IgD-negative memory B cell (primary cell): ENCODE measurements at regions not wholly inside any gene's neighbourhood (a gene's known extent, or its start where the extent isn't known, plus 50 kb on each side); places are given as distances from the start of the nearest gene placed in this dataset.

ENCODE experiments used
- H3K27ac Mint-ChIP-seq, 3 donors: one replicate each; pipeline ENCODE4 v1.8.0; 2020 to 2022; ENCODE audit warnings: mild to moderate bottlenecking in 3 of 3, mixed read lengths in 3 of 3, moderate library complexity in 1 of 3
- H3K27me3 Mint-ChIP-seq: one replicate; pipeline ENCODE4 v1.8.0; 2021; ENCODE audit warnings: mixed read lengths
- H3K36me3 Mint-ChIP-seq: one replicate; pipeline ENCODE4 v1.8.0; 2020; ENCODE audit warnings: mild to moderate bottlenecking, mixed read lengths
- H3K4me1 Mint-ChIP-seq, 3 donors: one replicate each; pipeline ENCODE4 v1.8.0; 2020 to 2022; ENCODE audit warnings: mixed read lengths in 3 of 3, mild to moderate bottlenecking in 1 of 3
- H3K4me3 Mint-ChIP-seq, 4 donors: one replicate each; pipeline ENCODE4 v1.8.0; 2020 to 2022; ENCODE audit warnings: mild to moderate bottlenecking in 4 of 4, mixed read lengths in 4 of 4, moderate library complexity in 3 of 4
- H3K9me3 Mint-ChIP-seq, 3 donors: one replicate each; pipeline ENCODE4 v1.8.0; 2020 to 2021; ENCODE audit warnings: mixed read lengths in 3 of 3, mild to moderate bottlenecking in 1 of 3

- H3K27ac Mint-ChIP-seq, result no peak overlapping the region
- no peaks in the 10 kb centered on the region for H3K4me1 Mint-ChIP-seq
- peaks cover 7% of the 10 kb centered on the region for H3K27me3 Mint-ChIP-seq
- peaks cover 0 to 2% (median 0%) of the 10 kb centered on the region in 3 donors for H3K9me3 Mint-ChIP-seq
- H3K36me3 Mint-ChIP-seq, result no peaks in the 10 kb centered on the region
- no peak overlapping the region for H3K4me3 Mint-ChIP-seq
Observed at GRCh38 chr14:34251662-34252061, 210.4 kb downstream of the SPTSSA start.

- H3K36me3 Mint-ChIP-seq, result no peaks in the 10 kb centered on the region
- H3K4me3 Mint-ChIP-seq, result no peak overlapping the region
- H3K27ac Mint-ChIP-seq, result no peak overlapping the region
- peaks cover 7% of the 10 kb centered on the region for H3K27me3 Mint-ChIP-seq
- H3K9me3 Mint-ChIP-seq, result peaks cover 0 to 2% (median 0%) of the 10 kb centered on the region in 3 donors
- H3K4me1 Mint-ChIP-seq, result no peaks in the 10 kb centered on the region
Observed at GRCh38 chr14:34250959-34251358, 211.1 kb downstream of the SPTSSA start.

- Mint-ChIP-seq H3K4me1 (no peaks in the 10 kb centered on the region), H3K4me3 (no peak overlapping the region), H3K9me3 (peaks cover 0 to 2% (median 2%) of the 10 kb centered on the region in 3 donors), H3K27ac (no peak overlapping the region), H3K36me3 (no peaks in the 10 kb centered on the region), H3K27me3 (peaks cover 4% of the 10 kb centered on the region)
Observed at GRCh38 chr14:34247605-34248004, 214.4 kb downstream of the SPTSSA start.

GRCh38 chr14:34246206-34246605 is 215.8 kb downstream of the SPTSSA start:
- Mint-ChIP-seq H3K4me3 (no peak overlapping the region), H3K27ac (no peak overlapping the region)

DNA sequence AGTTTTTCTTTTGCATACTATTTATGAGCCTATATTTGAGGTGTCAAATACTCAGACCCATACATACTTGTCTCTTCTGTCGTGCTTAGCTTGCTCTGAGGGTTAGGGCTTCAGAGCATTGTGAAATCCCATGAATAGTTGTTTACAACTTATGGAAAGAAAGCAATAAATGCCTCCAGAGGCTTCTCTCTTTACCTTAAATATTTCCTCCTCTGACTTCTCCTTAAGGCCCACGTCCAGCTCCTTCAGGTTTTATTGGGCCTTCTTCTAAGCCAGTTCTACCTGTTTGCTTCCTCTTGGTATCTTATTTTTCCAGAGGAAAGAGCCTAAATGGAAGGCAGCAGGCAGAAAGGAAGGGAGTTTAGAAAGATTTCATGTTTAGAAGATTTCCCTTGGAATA is 218.6 kb downstream of the SPTSSA start:
- no peak overlapping the region for H3K27ac Mint-ChIP-seq
- peaks cover 8% of the 10 kb centered on the region for H3K27me3 Mint-ChIP-seq
- H3K4me1 Mint-ChIP-seq, result no peaks in the 10 kb centered on the region
- no peaks in the 10 kb centered on the region for H3K36me3 Mint-ChIP-seq
- H3K9me3 Mint-ChIP-seq, result peaks cover 0 to 2% (median 0%) of the 10 kb centered on the region in 3 donors
- no peak overlapping the region for H3K4me3 Mint-ChIP-seq

More at GRCh38 chr14:34246206-34246605, 215.8 kb downstream of the SPTSSA start:
- Mint-ChIP-seq H3K9me3 (peaks cover 0 to 2% (median 0%) of the 10 kb centered on the region in 3 donors), H3K36me3 (no peaks in the 10 kb centered on the region), H3K4me1 (no peaks in the 10 kb centered on the region), H3K27me3 (peaks cover 6% of the 10 kb centered on the region)

GRCh38 chr14:34243001-34243400 is 219.0 kb downstream of the SPTSSA start:
- Mint-ChIP-seq H3K27me3 (peaks cover 8% of the 10 kb centered on the region), H3K27ac (no peak overlapping the region), H3K36me3 (no peaks in the 10 kb centered on the region), H3K4me1 (no peaks in the 10 kb centered on the region), H3K4me3 (peak overlapping the region in 1 of 4 donors; percentile 6), H3K9me3 (peaks cover 0 to 2% (median 0%) of the 10 kb centered on the region in 3 donors)

GRCh38 chr14:34241185-34241711 is 220.8 kb downstream of the SPTSSA start:
- Mint-ChIP-seq H3K36me3 (no peaks in the 10 kb centered on the region), H3K27me3 (peaks cover 10% of the 10 kb centered on the region), H3K4me1 (no peaks in the 10 kb centered on the region), H3K9me3 (peaks cover 0 to 2% (median 0%) of the 10 kb centered on the region in 3 donors), H3K4me3 (no peak overlapping the region), H3K27ac (no peak overlapping the region)

DNA sequence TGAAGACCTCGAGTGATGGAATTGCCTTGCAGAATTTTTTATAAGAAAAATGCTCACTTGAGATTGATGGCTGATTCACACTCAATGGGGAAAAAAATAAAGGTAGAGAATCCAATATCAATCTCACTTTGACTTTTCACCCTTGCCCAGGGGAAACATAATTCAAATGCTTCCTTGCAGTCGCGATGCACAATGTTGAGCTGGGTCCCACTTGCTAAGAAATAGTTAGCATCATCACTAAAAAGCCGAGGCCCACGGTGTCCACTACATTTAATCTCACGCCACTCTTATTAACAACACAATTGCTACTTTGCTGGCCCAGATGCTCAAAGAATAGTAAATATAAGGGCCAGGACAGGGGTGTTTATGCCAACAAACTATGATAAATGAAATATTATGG is 223.4 kb downstream of the SPTSSA start:
- Mint-ChIP-seq H3K4me1 (no peaks in the 10 kb centered on the region), H3K27me3 (peaks cover 10% of the 10 kb centered on the region), H3K27ac (no peak overlapping the region), H3K9me3 (no peaks in the 10 kb centered on the region), H3K4me3 (no peak overlapping the region), H3K36me3 (no peaks in the 10 kb centered on the region)

DNA sequence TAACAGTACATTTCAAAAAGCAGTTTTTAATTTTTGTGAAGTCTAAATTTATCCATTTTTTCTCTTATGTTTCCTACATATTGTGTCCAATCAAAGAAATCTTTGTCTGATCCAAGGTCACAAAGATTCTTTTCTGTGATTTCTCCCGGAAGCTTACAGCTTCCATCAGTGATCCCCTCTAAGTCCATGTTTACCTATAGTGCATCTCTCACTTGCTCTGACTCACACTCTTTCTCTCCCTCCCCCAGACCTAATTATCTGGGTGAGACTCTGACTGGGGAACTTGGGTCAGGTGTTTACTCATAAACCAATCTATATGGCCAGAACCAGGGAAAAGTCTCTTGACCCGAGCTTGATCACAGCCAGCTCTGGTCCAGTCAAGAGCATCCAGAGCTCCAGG is 224.4 kb downstream of the SPTSSA start:
- Mint-ChIP-seq H3K27ac (no peak overlapping the region), H3K27me3 (peaks cover 10% of the 10 kb centered on the region), H3K9me3 (no peaks in the 10 kb centered on the region), H3K4me3 (no peak overlapping the region), H3K4me1 (no peaks in the 10 kb centered on the region), H3K36me3 (no peaks in the 10 kb centered on the region)

DNA sequence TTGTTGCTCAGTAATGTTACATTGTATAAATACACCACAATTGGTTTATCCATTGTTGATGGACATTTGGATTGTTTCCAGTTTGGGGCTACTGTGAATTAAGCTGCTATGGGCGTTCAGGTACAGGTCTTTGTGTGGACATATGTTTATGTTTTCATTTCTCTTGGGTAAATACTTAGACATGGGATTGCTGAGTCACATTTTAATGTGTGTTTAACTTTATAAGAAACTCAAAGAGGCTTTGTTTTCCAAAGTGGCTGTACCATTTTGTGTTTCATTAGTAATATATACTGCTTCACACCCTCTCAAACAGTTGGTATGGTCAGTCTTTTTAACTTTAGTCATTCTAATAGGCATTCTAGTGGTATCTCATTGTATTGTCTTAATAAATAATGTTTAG is 225.0 kb downstream of the SPTSSA start:
- no peaks in the 10 kb centered on the region for H3K4me1 Mint-ChIP-seq
- H3K36me3 Mint-ChIP-seq, result no peaks in the 10 kb centered on the region
- H3K9me3 Mint-ChIP-seq, result no peaks in the 10 kb centered on the region
- no peak overlapping the region for H3K4me3 Mint-ChIP-seq
- H3K27ac Mint-ChIP-seq, result no peak overlapping the region
- H3K27me3 Mint-ChIP-seq, result peaks cover 10% of the 10 kb centered on the region

DNA sequence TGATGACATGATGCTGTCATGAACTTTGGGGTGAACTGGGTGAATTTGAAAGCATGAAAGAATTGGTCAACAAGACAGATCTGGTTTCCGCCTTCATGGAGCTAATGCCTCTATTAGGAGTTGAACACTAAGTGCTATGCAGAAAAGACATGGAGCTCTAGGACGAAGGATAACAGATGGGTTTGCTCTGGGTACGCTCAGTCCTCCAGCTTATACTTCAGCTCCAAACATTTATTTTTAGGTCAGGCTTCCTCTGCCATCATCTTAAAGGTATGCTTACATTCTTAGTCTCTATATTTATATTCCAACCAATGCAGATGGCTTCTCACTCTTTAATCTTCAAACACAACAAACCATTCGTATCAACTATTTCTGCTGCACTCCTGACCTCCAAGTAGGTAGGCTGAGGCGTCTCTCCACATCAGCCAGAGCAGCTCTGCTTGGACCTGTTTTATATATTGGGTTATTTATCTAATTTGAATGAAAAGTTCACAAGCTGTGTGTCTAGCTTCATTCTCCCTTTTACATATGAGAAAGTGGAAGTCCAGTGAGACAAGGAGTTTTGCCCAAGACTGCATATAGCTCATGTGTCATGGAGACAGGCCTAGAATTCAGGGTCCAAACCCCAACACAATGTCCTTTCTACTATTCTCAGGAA is 226.3 kb downstream of the SPTSSA start:
- H3K4me3 Mint-ChIP-seq, result no peak overlapping the region
- H3K27me3 Mint-ChIP-seq, result peaks cover 7% of the 10 kb centered on the region
- no peak overlapping the region for H3K27ac Mint-ChIP-seq

GRCh38 chr14:34234258-34234657 is 227.8 kb downstream of the SPTSSA start:
- Mint-ChIP-seq H3K36me3 (no peaks in the 10 kb centered on the region), H3K27me3 (peaks cover 3% of the 10 kb centered on the region), H3K4me3 (no peak overlapping the region), H3K27ac (no peak overlapping the region), H3K4me1 (no peaks in the 10 kb centered on the region), H3K9me3 (no peaks in the 10 kb centered on the region)

More for the DNA sequence above, 226.3 kb downstream of the SPTSSA start:
- Mint-ChIP-seq H3K4me1 (no peaks in the 10 kb centered on the region), H3K9me3 (no peaks in the 10 kb centered on the region), H3K36me3 (no peaks in the 10 kb centered on the region)

DNA sequence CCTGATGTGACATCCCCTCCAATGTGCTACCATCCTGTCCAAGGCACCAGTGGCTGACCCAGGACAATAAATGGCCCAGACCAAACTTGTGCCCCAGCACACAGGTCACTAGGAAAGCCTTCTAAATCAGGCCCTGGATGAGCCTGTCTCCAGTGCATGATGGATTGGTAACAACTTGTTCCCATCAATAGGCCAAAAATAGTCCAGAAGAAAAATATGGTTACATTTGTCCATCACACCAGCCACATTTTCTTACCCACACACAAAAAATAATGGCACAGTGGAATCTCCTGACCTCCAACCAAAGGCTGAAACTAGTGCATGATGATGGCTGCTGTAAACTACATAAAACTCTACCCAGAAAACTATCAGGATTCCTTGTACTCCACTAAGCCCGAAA is 228.4 kb downstream of the SPTSSA start:
- Mint-ChIP-seq H3K4me3 (no peak overlapping the region), H3K27me3 (peaks cover 3% of the 10 kb centered on the region), H3K27ac (no peak overlapping the region), H3K36me3 (no peaks in the 10 kb centered on the region), H3K9me3 (no peaks in the 10 kb centered on the region), H3K4me1 (no peaks in the 10 kb centered on the region)

GRCh38 chr14:34232790-34233189 is 229.2 kb downstream of the SPTSSA start:
- Mint-ChIP-seq H3K4me3 (no peak overlapping the region), H3K36me3 (no peaks in the 10 kb centered on the region), H3K27me3 (peaks cover 3% of the 10 kb centered on the region)

GRCh38 chr14:34231626-34232025 is 230.4 kb downstream of the SPTSSA start:
- H3K9me3 Mint-ChIP-seq, result no peaks in the 10 kb centered on the region
- H3K4me1 Mint-ChIP-seq, result no peaks in the 10 kb centered on the region
- no peak overlapping the region for H3K27ac Mint-ChIP-seq
- H3K36me3 Mint-ChIP-seq, result no peaks in the 10 kb centered on the region
- peaks cover 2% of the 10 kb centered on the region for H3K27me3 Mint-ChIP-seq
- no peak overlapping the region for H3K4me3 Mint-ChIP-seq

More at GRCh38 chr14:34232790-34233189, 229.2 kb downstream of the SPTSSA start:
- Mint-ChIP-seq H3K4me1 (no peaks in the 10 kb centered on the region), H3K9me3 (no peaks in the 10 kb centered on the region), H3K27ac (no peak overlapping the region)

GRCh38 chr14:34229140-34229539 is 232.9 kb downstream of the SPTSSA start:
- Mint-ChIP-seq H3K27me3 (peaks cover 7% of the 10 kb centered on the region), H3K4me3 (no peak overlapping the region), H3K9me3 (no peaks in the 10 kb centered on the region), H3K27ac (no peak overlapping the region), H3K4me1 (no peaks in the 10 kb centered on the region), H3K36me3 (no peaks in the 10 kb centered on the region)
